Left ventricle myocardium inferior (tissue), 1 donor: ENCODE measurements at regions not wholly inside any gene's neighbourhood (a gene's known extent, or its start where the extent isn't known, plus 50 kb on each side); places are given as distances from the start of the nearest gene placed in this dataset.

Experiments
- DNase-seq: peaks from one replicate; pipeline ENCODE4 v3.0.0-alpha.2; 2020
- H3K27ac ChIP-seq: fragments of 200-600 bp; replicated peaks from 2 replicates; pipeline ENCODE4 v1.8.0; 2021
- H3K27me3 ChIP-seq: fragments of 200-600 bp; 2 replicates; pipeline ENCODE4 v1.8.0; 2021; ENCODE audit warnings: low read depth
- H3K36me3 ChIP-seq: fragments of 200-600 bp; 2 replicates; pipeline ENCODE4 v1.8.0; 2021
- H3K4me1 ChIP-seq: fragments of 200-600 bp; 2 replicates; pipeline ENCODE4 v1.8.0; 2021
- H3K4me3 ChIP-seq: fragments of 200-600 bp; 2 replicates; pipeline ENCODE4 v1.8.0; 2021; ENCODE audit warnings: mild to moderate bottlenecking, moderate library complexity
- H3K9me3 ChIP-seq: fragments of 200-600 bp; replicated peaks from 2 replicates; pipeline ENCODE4 v1.8.0; 2021
- CTCF ChIP-seq: fragments of 200-600 bp; IDR thresholded peaks from 2 replicates; pipeline ENCODE4 v1.8.0; 2021; ENCODE audit warnings: antibody characterized with exemption, mild to moderate bottlenecking, borderline replicate concordance
- intact Hi-C: fragments of 100-400 bp; cut with micrococcal nuclease; formaldehyde crosslinking; loops from one replicate; pipeline ENCODE4 v1.11.0; 2022
- donor health status: DM: no; HTN: yes; CAD: no; lungs with severe emphysema.

- no peak for TF ChIP-seq CTCF
- Histone ChIP-seq H3K9me3 (no peaks in the 10 kb centered on the region), H3K27me3 (peaks cover 55% of the 10 kb centered on the region), H3K36me3 (no peaks in the 10 kb centered on the region), H3K27ac (no peak overlapping the region), H3K4me1 (no peaks in the 10 kb centered on the region), H3K4me3 (no peak overlapping the region)
- no peak for DNase-seq
- intact Hi-C loops: no loop called here
Measured at GRCh38 chr17:74040729-74041128, 162.7 kb upstream of the RPL38 start.

GRCh38 chr17:74041869-74042640 lies 161.4 kb upstream of the RPL38 start:
- Histone ChIP-seq H3K27me3 (peaks cover 47% of the 10 kb centered on the region), H3K36me3 (no peaks in the 10 kb centered on the region), H3K4me3 (no peak overlapping the region), H3K9me3 (no peaks in the 10 kb centered on the region), H3K27ac (no peak overlapping the region), H3K4me1 (no peaks in the 10 kb centered on the region)
- no peak for DNase-seq
- TF ChIP-seq CTCF: no peak
- intact Hi-C loops: no loop called here

GRCh38 chr17:74042744-74043486 lies 160.6 kb upstream of the RPL38 start:
- DNase-seq: no peak
- no peak for TF ChIP-seq CTCF
- no peaks in the 10 kb centered on the region for H3K36me3 ChIP-seq
- intact Hi-C loops: no loop called here
- H3K27ac ChIP-seq: no peak overlapping the region
- no peaks in the 10 kb centered on the region for H3K9me3 ChIP-seq
- H3K4me1 ChIP-seq: no peaks in the 10 kb centered on the region
- H3K27me3 ChIP-seq: peaks cover 49% of the 10 kb centered on the region
- no peak overlapping the region for H3K4me3 ChIP-seq

GRCh38 chr17:74043976-74044375 lies 159.5 kb upstream of the RPL38 start:
- no peak overlapping the region for H3K27ac ChIP-seq
- H3K9me3 ChIP-seq: no peaks in the 10 kb centered on the region
- intact Hi-C loops: no loop called here
- no peak for DNase-seq
- H3K4me1 ChIP-seq: no peaks in the 10 kb centered on the region
- no peaks in the 10 kb centered on the region for H3K36me3 ChIP-seq
- H3K27me3 ChIP-seq: peaks cover 53% of the 10 kb centered on the region
- TF ChIP-seq CTCF: no peak
- H3K4me3 ChIP-seq: no peak overlapping the region

- Histone ChIP-seq H3K9me3 (no peaks in the 10 kb centered on the region), H3K4me1 (no peaks in the 10 kb centered on the region), H3K36me3 (no peaks in the 10 kb centered on the region), H3K4me3 (no peak overlapping the region), H3K27ac (no peak overlapping the region), H3K27me3 (peaks cover 67% of the 10 kb centered on the region)
- DNase-seq: no peak
- intact Hi-C loops: no loop called here
- TF ChIP-seq CTCF: no peak
Measured at GRCh38 chr17:74045608-74046280, 157.7 kb upstream of the RPL38 start.
